LNCaP clone FGC (cell line): ENCODE measurements at regions not wholly inside any gene's neighbourhood (a gene's known extent, or its start where the extent isn't known, plus 50 kb on each side); places are given as distances from the start of the nearest gene placed in this dataset.

Experiments
- DNase-seq: peaks from one replicate; pipeline ENCODE4 v3.0.0-alpha.2; 2011; ENCODE audit warnings: low read depth
- H3K4me3 ChIP-seq: 2 replicates; pipeline ENCODE4 v1.5.1; 2011; ENCODE audit warnings: mild to moderate bottlenecking, low read depth, low read length, control low read depth
- CTCF ChIP-seq: IDR thresholded peaks from 2 replicates; pipeline ENCODE4 v1.5.1; 2012; ENCODE audit warnings: mild to moderate bottlenecking; ENCODE audit not compliant: control insufficient read depth, insufficient read depth; ENCODE audit errors: extremely low read depth

GRCh38 chr18:39958876-39959275 lies 1996.2 kb upstream of the PIK3C3 start:
- no peak for TF ChIP-seq CTCF
- DNase-seq = no peak
- no peak overlapping the region for H3K4me3 ChIP-seq

GRCh38 chr18:39952816-39953215 lies 2002.2 kb upstream of the PIK3C3 start:
- TF ChIP-seq CTCF = no peak
- no peak for DNase-seq
- H3K4me3 ChIP-seq = no peak overlapping the region

GRCh38 chr18:39951142-39951720 lies 2003.8 kb upstream of the PIK3C3 start:
- DNase-seq = no peak
- no peak overlapping the region for H3K4me3 ChIP-seq
- no peak for TF ChIP-seq CTCF

- H3K4me3 ChIP-seq = no peak overlapping the region
- DNase-seq = no peak
- TF ChIP-seq CTCF = no peak
Observed at GRCh38 chr18:39946623-39947061, 2008.4 kb upstream of the PIK3C3 start.

GRCh38 chr18:39945076-39945475 lies 2010.0 kb upstream of the PIK3C3 start:
- TF ChIP-seq CTCF = no peak
- no peak for DNase-seq
- H3K4me3 ChIP-seq = no peak overlapping the region

- H3K4me3 ChIP-seq = no peak overlapping the region
- TF ChIP-seq CTCF = no peak
- no peak for DNase-seq
Observed at GRCh38 chr18:39942702-39943101, 2012.3 kb upstream of the PIK3C3 start.
